Activated T-cell treated with anti-CD3 and anti-CD28 coated beads for 4 hours (primary cell): ENCODE measurements at regions not wholly inside any gene's neighbourhood (a gene's known extent, or its start where the extent isn't known, plus 50 kb on each side); places are given as distances from the start of the nearest gene placed in this dataset.
"Not testable (repeated sequence)": the region's sequence is repeated elsewhere in the genome, so short reads cannot be mapped to it uniquely, and the experiment has no call there.

Experiments
- DNase-seq: peaks from one replicate; pipeline ENCODE4 v3.0.0-alpha.2; 2020

DNA sequence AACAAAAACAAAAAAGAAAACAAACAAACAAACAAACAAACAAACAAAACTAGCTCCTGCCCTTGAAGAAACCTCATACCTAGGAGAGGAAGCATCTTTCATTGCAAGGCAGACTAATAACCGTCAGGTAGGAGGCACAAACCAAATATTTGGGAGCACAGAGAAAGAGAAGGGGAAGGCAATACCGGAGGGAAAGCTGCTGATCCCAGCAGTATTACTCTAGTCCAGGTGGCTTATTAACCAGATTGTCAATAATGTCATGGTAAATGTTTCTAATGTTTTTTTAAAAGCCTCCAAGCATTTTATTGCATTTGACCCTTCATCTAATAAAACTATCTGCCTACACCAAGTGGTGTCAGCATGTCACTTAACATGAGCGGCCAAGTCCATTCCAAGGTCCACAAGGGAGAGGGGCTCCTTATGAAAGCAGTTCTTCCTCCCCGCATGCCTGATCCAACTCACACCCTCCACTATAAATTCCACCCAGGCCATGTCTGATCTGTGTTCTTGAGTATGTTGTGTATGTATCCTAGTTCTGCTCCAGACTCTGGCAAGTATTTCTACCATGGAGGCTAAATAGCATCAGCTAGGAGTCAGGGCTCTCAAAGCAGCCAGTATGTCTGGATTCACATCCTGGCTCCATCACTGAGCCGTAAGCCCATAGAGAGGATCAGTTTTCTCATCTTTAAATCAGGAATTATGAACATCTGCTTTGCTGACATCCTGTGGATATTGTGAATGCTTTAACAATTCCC, 208.1 kb upstream of the TENM4 start:
- no peak for DNase-seq

- DNase-seq: no peak
Measured at GRCh38 chr11:79637219-79637618, 196.4 kb upstream of the TENM4 start.

DNA sequence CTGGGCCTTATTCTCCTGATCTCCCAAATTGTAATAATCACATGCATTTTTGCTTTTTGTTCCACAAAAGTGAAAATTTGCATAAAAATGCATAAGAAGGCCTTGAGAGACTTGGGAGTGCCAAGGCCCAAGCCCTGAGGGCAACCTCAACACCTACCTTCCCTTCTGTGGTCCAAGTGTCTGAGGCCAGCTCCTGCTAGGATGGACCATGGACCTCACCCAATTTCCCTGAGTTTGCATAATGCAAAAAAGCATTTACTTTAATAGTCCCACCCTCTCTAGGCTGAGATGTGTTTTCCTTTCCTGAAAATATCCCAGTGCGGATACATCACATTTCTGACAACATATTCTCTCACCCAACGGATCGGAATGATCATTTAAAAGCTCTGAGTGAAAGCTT, 194.1 kb upstream of the TENM4 start:
- no peak for DNase-seq

DNA sequence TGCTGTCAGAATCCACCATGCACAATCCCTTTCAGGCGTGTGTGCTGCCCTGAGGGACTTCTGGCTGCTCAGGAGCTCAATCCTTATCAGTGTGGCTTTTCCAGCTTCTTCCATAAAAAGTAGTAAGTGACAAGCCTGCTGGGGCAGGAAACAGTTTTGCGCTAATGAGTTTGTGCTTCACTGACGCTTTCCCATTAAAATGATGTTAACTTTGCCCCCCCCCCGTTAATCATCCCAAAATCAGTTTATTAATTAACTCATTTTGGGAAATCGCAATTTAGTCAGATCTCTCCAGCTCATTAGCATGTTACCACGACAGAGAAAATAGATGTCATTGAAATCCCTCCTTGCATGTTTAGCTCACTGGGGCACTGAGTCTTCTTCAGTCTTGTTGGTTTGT, 186.5 kb upstream of the TENM4 start:
- no peak for DNase-seq

DNA sequence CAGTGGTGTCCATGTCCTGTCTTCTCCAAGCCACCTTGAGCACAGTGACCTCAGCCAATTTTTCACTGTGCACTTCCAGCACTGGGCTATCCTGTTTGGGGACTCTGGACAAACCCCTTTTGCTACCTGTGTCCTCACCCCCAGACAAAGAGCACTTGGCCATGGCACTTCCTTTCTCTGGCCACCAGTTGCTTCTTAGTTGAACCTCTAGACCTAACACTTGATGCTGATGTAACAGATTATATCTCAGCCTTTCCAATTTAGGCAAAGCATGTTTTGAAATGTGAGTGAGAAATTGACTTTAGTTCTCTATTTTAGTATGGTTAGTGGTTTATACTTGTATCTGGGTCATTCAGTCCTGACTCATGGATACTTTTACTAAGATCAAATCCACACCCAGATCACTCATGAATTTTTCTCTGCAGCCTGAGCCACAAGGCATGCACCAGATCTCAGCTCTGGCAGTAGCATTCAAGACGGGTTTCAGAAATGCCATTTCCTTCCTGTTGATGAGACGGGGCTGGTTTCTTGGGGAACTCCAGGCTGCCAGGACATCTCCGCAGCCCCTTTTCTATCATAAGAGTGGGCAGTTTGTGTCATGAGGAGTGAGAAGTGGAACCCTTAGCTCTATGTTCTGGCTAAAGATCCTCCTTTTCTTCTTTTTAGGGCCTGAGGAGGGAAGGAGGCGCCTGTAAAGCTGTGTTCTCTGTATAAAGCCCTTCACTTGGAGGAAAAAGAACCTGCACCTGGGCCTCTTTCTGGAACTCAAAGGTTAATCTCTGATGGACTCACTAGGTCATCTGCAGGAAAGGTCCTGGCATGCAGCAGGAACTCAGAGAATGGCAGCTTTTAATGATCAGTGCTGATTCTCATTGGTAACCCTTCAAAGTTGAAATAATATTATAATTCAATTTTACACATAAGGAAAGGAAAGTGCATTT, 185.6 kb upstream of the TENM4 start:
- DNase-seq: no peak

- DNase-seq: no peak
Measured at GRCh38 chr11:79623375-79623774, 182.5 kb upstream of the TENM4 start.

DNA sequence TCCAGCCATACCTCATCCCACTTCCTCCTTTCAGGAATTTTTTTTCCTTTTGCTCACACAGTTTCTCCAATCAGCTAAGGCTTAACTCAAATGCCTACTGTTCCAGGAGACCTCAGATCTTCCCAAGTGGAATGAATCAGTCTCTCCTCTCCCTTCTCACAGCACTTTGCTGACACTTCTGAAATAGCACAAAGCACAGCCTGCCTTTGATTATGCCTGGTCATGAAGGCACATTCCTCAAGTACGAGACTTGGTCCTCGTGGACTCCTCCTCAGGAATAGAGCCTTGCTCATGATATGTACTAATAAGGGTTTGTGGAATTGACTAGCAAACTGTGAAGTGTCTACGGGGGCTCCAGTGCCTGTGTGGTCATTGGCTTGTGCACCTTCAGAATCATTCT, 176.7 kb upstream of the TENM4 start:
- no peak for DNase-seq

DNA sequence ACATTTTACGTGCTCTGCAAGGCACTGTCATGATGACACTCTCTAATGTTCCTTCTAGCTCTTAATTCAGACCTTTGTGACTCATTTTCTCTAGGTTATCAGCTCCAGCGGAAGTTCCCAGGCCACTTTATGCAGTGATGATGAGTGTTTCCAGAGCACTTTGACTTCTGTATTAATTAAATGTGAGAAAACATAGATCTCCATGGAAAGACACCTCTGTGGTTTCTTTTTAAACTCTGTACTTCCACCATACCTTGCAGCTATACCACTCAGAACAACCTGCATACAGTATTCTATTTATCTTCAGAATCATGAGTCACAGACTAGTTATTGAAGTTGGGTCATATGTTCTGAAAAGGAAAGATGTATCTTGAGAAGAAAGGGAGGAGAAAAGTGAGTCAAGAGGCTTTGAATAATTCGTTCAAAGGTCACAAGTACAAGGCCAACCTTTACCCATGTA, 175.6 kb upstream of the TENM4 start:
- no peak for DNase-seq

- DNase-seq: no peak
Measured at GRCh38 chr11:79615425-79615824, 174.6 kb upstream of the TENM4 start.

GRCh38 chr11:79610678-79611077, 169.8 kb upstream of the TENM4 start:
- no peak for DNase-seq

DNA sequence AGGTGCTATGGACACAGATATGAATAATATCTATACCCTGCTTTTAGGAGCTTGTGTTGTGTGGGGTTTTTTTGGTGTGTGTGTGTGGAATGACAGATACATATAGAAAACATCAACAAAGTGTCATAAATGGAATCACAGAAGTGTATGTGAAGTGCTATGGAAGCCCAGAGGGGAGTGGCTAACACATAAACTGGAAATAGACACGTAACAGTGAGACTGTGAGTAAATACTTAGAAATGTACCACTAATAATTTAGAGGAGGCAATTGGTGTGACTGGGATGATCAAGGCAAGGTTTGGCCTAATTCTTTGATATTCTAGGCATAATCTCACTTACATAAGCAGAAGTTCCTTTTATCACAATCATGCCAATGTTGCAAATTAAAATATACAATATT, 169.3 kb upstream of the TENM4 start:
- DNase-seq: no peak

GRCh38 chr11:79609511-79609910, 168.7 kb upstream of the TENM4 start:
- no peak for DNase-seq

DNA sequence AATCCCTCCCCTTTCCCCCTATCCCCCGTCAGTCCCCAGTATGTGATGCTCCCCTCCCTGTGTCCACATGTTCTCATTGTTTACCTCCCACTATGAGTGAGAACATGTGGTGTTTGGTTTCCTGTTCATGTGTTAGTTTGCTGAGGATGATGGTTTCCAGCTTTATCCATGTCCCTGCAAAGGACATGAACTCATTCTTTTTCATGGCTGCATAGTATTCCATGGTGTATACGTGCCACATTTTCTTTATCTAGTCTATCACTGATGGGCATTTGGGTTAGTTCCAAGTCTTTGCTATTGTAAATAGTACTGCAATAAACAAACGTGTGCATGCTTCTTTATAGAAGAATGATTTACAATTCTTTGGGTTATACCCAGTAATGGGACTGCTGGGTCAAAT, 165.6 kb upstream of the TENM4 start:
- DNase-seq: not testable (repeated sequence)

GRCh38 chr11:79600711-79601110, 159.9 kb upstream of the TENM4 start:
- no peak for DNase-seq

DNA sequence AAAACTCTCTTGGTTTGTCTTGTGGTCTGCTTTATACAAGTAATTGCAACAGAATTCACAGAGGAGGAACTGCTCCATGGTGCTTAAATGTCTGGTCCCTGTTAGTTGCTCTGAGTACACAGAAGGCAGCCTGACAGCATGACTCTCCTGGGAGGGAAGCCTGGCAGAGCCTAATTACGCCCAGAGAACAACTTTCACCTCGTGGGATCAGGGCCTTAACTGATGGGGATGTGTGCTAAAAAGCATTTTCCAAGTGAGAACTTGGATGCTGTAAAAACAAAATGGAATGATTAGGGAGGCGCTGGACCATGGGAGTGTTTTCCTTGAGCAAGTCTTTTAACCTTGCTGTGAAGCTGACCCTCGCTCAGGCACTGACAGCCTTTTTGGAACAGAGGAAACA, 154.0 kb upstream of the TENM4 start:
- no peak for DNase-seq

DNA sequence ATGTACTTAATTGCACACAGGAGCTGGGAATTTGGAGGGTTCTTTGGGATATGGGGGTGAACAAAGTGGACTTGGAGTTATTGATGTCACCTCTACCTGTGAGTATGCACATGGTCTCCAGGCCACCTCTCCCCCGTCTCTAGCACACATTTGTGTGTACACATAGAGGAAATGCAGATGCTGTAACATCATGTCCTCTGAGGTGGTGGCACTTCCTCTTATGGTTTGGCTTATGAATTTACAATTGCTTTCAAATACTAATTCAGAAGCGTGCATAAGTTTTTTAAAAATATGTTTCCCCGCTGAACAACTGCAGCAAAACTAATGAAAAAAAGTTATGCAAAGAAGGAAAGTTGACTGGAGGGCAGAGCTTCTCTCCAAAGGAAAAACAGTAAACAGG, 152.0 kb upstream of the TENM4 start:
- no peak for DNase-seq

- DNase-seq: no peak
Measured at GRCh38 chr11:79592406-79592805, 151.6 kb upstream of the TENM4 start.

GRCh38 chr11:79582434-79582833, 141.6 kb upstream of the TENM4 start:
- DNase-seq: no peak

DNA sequence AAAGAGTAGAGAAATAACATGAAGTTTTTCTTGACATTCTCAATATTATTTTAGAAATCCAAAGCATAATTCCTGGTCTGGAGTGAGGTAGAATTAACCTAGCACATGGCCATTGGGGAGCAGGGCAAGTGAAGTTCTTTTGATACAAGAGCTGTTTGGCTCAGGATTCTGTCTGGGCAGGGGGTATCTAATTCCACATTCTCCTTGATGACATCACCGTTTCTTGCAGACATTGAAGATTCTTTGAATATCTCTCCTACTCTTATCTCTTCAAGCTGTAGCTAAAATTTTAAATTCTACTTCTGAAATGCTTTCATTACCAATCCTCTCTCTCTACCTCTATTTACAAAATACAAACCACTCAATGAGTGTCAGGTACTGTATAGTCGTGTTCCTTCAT, 138.2 kb upstream of the TENM4 start:
- no peak for DNase-seq

- DNase-seq: no peak
Measured at GRCh38 chr11:79578116-79578515, 137.3 kb upstream of the TENM4 start.

- no peak for DNase-seq
Measured at GRCh38 chr11:79575701-79576100, 134.9 kb upstream of the TENM4 start.

GRCh38 chr11:79570104-79570503, 129.3 kb upstream of the TENM4 start:
- no peak for DNase-seq

GRCh38 chr11:79564288-79564925, 123.6 kb upstream of the TENM4 start:
- no peak for DNase-seq

DNA sequence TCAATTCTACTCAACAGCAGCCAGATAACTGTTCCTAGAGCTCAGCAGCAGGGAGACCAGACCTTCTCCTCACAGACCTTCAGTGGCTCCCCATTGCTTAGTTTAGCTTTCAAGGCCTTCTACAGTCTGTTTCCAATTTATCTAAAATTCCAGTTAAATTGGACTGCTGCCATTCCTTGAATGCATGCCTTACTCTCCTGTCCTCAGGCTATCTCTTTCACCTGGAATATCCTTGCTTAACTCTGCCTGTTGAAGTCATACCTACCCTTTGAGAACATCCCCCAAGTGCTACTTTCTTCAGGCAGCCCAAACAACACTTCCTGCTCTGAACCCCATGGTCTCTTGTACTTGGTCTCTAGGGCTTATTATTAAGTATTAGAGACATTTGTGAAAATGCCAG, 120.7 kb upstream of the TENM4 start:
- DNase-seq: no peak
